COLO829 (cell line): ENCODE measurements at regions not wholly inside any gene's neighbourhood (a gene's known extent, or its start where the extent isn't known, plus 50 kb on each side); places are given as distances from the start of the nearest gene placed in this dataset.
A peak's percentile ranks its signal among the peaks of the same experiment; 100 is the strongest.
"Not testable (repeated sequence)": the region's sequence is repeated elsewhere in the genome, so short reads cannot be mapped to it uniquely, and the experiment has no call there.

Experiments used
- DNase-seq: peaks from one replicate; pipeline ENCODE4 v3.0.0; 2012; ENCODE audit warnings: low spot score

- no peak for DNase-seq
These were observed 1040.5 kb upstream of the ACVR2A start for GRCh38 chr2:146804288-146804687.

GRCh38 chr2:146801886-146802285, 1042.9 kb upstream of the ACVR2A start:
- DNase-seq: no peak

GRCh38 chr2:146786396-146786795, 1058.4 kb upstream of the ACVR2A start:
- DNase-seq: no peak

GRCh38 chr2:146785101-146785500, 1059.7 kb upstream of the ACVR2A start:
- DNase-seq: no peak

- no peak for DNase-seq
These were observed 1060.2 kb upstream of the ACVR2A start for GRCh38 chr2:146784602-146785001.

- DNase-seq: no peak
These were observed 1067.6 kb upstream of the ACVR2A start for GRCh38 chr2:146777181-146777580.

GRCh38 chr2:146776596-146776995, 1068.2 kb upstream of the ACVR2A start:
- no peak for DNase-seq

- DNase-seq: no peak
These were observed 1073.3 kb upstream of the ACVR2A start for GRCh38 chr2:146771531-146771930.

GRCh38 chr2:146764301-146764700, 1080.5 kb upstream of the ACVR2A start:
- no peak for DNase-seq

GRCh38 chr2:146762786-146763185, 1082.0 kb upstream of the ACVR2A start:
- DNase-seq: no peak

GRCh38 chr2:146754606-146755005, 1090.2 kb upstream of the ACVR2A start:
- DNase-seq: no peak

GRCh38 chr2:146748046-146748445, 1096.8 kb upstream of the ACVR2A start:
- no peak for DNase-seq

- no peak for DNase-seq
These were observed 1103.6 kb upstream of the ACVR2A start for GRCh38 chr2:146741260-146741659.

GRCh38 chr2:146734821-146735190, 1110.0 kb upstream of the ACVR2A start:
- no peak for DNase-seq

GRCh38 chr2:146734042-146734820, 1110.6 kb upstream of the ACVR2A start:
- DNase-seq: peak; percentile 35

GRCh38 chr2:146730882-146731281, 1113.9 kb upstream of the ACVR2A start:
- no peak for DNase-seq

GRCh38 chr2:146721486-146721885, 1123.3 kb upstream of the ACVR2A start:
- no peak for DNase-seq

- no peak for DNase-seq
These were observed 1124.7 kb upstream of the ACVR2A start for GRCh38 chr2:146720170-146720569.

- no peak for DNase-seq
These were observed 1128.2 kb upstream of the ACVR2A start for GRCh38 chr2:146716591-146716990.

GRCh38 chr2:146709004-146709403, 1135.8 kb upstream of the ACVR2A start:
- DNase-seq: no peak

GRCh38 chr2:146701183-146701582, 1143.6 kb upstream of the ACVR2A start:
- no peak for DNase-seq

GRCh38 chr2:146697307-146697706, 1147.5 kb upstream of the ACVR2A start:
- no peak for DNase-seq

- DNase-seq: not testable (repeated sequence)
These were observed 1148.0 kb upstream of the ACVR2A start for GRCh38 chr2:146696787-146697186.

- peak; percentile 3 for DNase-seq
These were observed 1162.8 kb upstream of the ACVR2A start for GRCh38 chr2:146681991-146682390.
